Small intestine (tissue), 7 donors: ENCODE measurements at regions not wholly inside any gene's neighbourhood (a gene's known extent, or its start where the extent isn't known, plus 50 kb on each side); places are given as distances from the start of the nearest gene placed in this dataset.
A peak's percentile ranks its signal among the peaks of the same experiment; 100 is the strongest.

Experiments
- DNase-seq, 2 donors: peaks; one replicate each; pipeline versions ENCODE4 v3.0.0 to v3.0.0-alpha.2; 2013
- FAIRE-seq: peaks from 2 replicates; lab custom pipeline; 2012; peaks lifted over from hg19 to GRCh38; lab: Jason Lieb, UNC
- H3K27ac ChIP-seq, 3 donors: one replicate each; pipeline ENCODE4 v1.5.1; 2013; ENCODE audit warnings: low read length in 2 of 3, mild to moderate bottlenecking in 2 of 3, control low read depth in 1 of 3, inconsistent platforms in 1 of 3, low read depth in 1 of 3, moderate library complexity in 1 of 3
- H3K27me3 ChIP-seq, 3 donors: one replicate each; pipeline ENCODE4 v1.6.1; 2013; ENCODE audit warnings: low read length in 3 of 3, inconsistent platforms in 1 of 3; ENCODE audit not compliant: control insufficient read depth in 3 of 3, insufficient read depth in 3 of 3
- H3K36me3 ChIP-seq, 3 donors: one replicate each; pipeline ENCODE4 v1.6.1; 2013; ENCODE audit warnings: low read length in 3 of 3, inconsistent platforms in 1 of 3, low read depth in 1 of 3, mild to moderate bottlenecking in 1 of 3, moderate library complexity in 1 of 3; ENCODE audit not compliant: control insufficient read depth in 3 of 3, insufficient read depth in 2 of 3
- H3K4me1 ChIP-seq, 3 donors: one replicate each; pipeline ENCODE4 v1.6.1; 2013; ENCODE audit warnings: low read length in 2 of 3, inconsistent platforms in 1 of 3, low read depth in 1 of 3, mild to moderate bottlenecking in 1 of 3, moderate library complexity in 1 of 3; ENCODE audit not compliant: control insufficient read depth in 3 of 3, insufficient read depth in 2 of 3
- H3K4me3 ChIP-seq, 3 donors: one replicate each; pipeline ENCODE4 v1.5.1; 2013; ENCODE audit warnings: low read length in 3 of 3, control low read depth in 1 of 3, inconsistent platforms in 1 of 3, low read depth in 1 of 3, mild to moderate bottlenecking in 1 of 3, moderate library complexity in 1 of 3
- H3K9me3 ChIP-seq, 2 donors: one replicate each; pipeline ENCODE4 v1.6.1; 2013; ENCODE audit warnings: low read depth in 1 of 2, low read length in 1 of 2; ENCODE audit not compliant: control insufficient read depth in 2 of 2, insufficient read depth in 1 of 2
- WGBS, 3 donors: extraction: QIAGEN DNeasy Blood & Tissue Kit; methylation state at CpG; one replicate each; pipeline ENCODE4 v1.1.7; 2013; 5-methylcytosine and 5-hydroxymethylcytosine counted together
- donor health status: healthy with polysubstance abuse.
- donor health status: control.
- donor health status: control.
- donor health status: Bipolar disorder and iron deficiency.
- donor health status: healthy.

GRCh38 chr16:9417898-9418297 is 326.5 kb downstream of the HAPSTR1 start:
- Histone ChIP-seq H3K4me1 (no peaks in the 10 kb centered on the region), H3K4me3 (no peak overlapping the region), H3K36me3 (no peaks in the 10 kb centered on the region), H3K9me3 (no peaks in the 10 kb centered on the region), H3K27ac (no peak overlapping the region), H3K27me3 (no peaks in the 10 kb centered on the region)
- DNase-seq (no peak), FAIRE-seq (no peak)
- 66 to 85% (median 72%) methylated on average over 2 of the region's 2 CpGs for WGBS, 3 donors

GRCh38 chr16:9419161-9419560 is 327.7 kb downstream of the HAPSTR1 start:
- DNase-seq (no peak), FAIRE-seq (no peak)
- 83 to 99% (median 93%) methylated on average over 3 of the region's 3 CpGs for WGBS, 3 donors
- Histone ChIP-seq H3K27ac (no peak overlapping the region), H3K4me1 (no peaks in the 10 kb centered on the region), H3K36me3 (no peaks in the 10 kb centered on the region), H3K4me3 (no peak overlapping the region), H3K9me3 (no peaks in the 10 kb centered on the region), H3K27me3 (no peaks in the 10 kb centered on the region)

- no peak overlapping the region for H3K27ac ChIP-seq
- no peaks in the 10 kb centered on the region for H3K9me3 ChIP-seq
- H3K4me1 ChIP-seq = no peaks in the 10 kb centered on the region
- no peaks in the 10 kb centered on the region for H3K36me3 ChIP-seq
- FAIRE-seq (no peak), DNase-seq (peak in 1 of 2 donors; percentile 79)
- H3K27me3 ChIP-seq = no peaks in the 10 kb centered on the region
- H3K4me3 ChIP-seq = no peak overlapping the region
- 13 to 48% (median 34%) methylated on average over 7 of the region's 7 CpGs for WGBS, 3 donors
These were observed 331.5 kb downstream of the HAPSTR1 start for GRCh38 chr16:9422762-9423513.

GRCh38 chr16:9425236-9425635 is 333.8 kb downstream of the HAPSTR1 start:
- Histone ChIP-seq H3K9me3 (no peaks in the 10 kb centered on the region), H3K4me3 (no peak overlapping the region), H3K36me3 (no peaks in the 10 kb centered on the region), H3K27ac (no peak overlapping the region), H3K27me3 (no peaks in the 10 kb centered on the region), H3K4me1 (no peaks in the 10 kb centered on the region)
- 39 to 54% (median 52%) methylated on average over 3 of the region's 3 CpGs for WGBS, 3 donors
- DNase-seq (no peak), FAIRE-seq (no peak)

- Histone ChIP-seq H3K27ac (no peak overlapping the region), H3K9me3 (no peaks in the 10 kb centered on the region), H3K4me3 (no peak overlapping the region), H3K36me3 (no peaks in the 10 kb centered on the region), H3K4me1 (no peaks in the 10 kb centered on the region), H3K27me3 (no peaks in the 10 kb centered on the region)
- 84 to 91% (median 91%) methylated on average over 7 of the region's 7 CpGs for WGBS, 3 donors
- DNase-seq (no peak), FAIRE-seq (no peak)
These were observed 337.0 kb downstream of the HAPSTR1 start for GRCh38 chr16:9428355-9429005.

GRCh38 chr16:9429646-9430330 is 338.3 kb downstream of the HAPSTR1 start:
- Histone ChIP-seq H3K4me1 (no peaks in the 10 kb centered on the region), H3K27ac (no peak overlapping the region), H3K36me3 (no peaks in the 10 kb centered on the region), H3K9me3 (no peaks in the 10 kb centered on the region), H3K4me3 (no peak overlapping the region), H3K27me3 (no peaks in the 10 kb centered on the region)
- FAIRE-seq (no peak), DNase-seq (no peak)
- WGBS, 3 donors = 80 to 89% (median 88%) methylated on average over 10 of the region's 10 CpGs

GRCh38 chr16:9434659-9435058 is 343.2 kb downstream of the HAPSTR1 start:
- Histone ChIP-seq H3K27ac (no peak overlapping the region), H3K36me3 (no peaks in the 10 kb centered on the region), H3K9me3 (peaks cover 0 to 1% of the 10 kb centered on the region in 2 donors), H3K4me1 (no peaks in the 10 kb centered on the region), H3K27me3 (no peaks in the 10 kb centered on the region), H3K4me3 (no peak overlapping the region)
- DNase-seq (no peak), FAIRE-seq (peak; percentile 15)
- WGBS, 3 donors = 58 to 62% (median 59%) methylated on average over 2 of the region's 2 CpGs

- Histone ChIP-seq H3K27ac (no peak overlapping the region), H3K27me3 (no peaks in the 10 kb centered on the region), H3K4me3 (no peak overlapping the region), H3K9me3 (peaks cover 0 to 1% of the 10 kb centered on the region in 2 donors), H3K4me1 (no peaks in the 10 kb centered on the region), H3K36me3 (no peaks in the 10 kb centered on the region)
- WGBS, 3 donors = 91 to 94% (median 93%) methylated on average over 6 of the region's 6 CpGs
- no peak for DNase-seq
- FAIRE-seq = no peak
These were observed 344.7 kb downstream of the HAPSTR1 start for GRCh38 chr16:9436175-9436574.
